ENCODE measurements at regions not wholly inside any gene's neighbourhood (a gene's known extent, or its start where the extent isn't known, plus 50 kb on each side); places are given as distances from the start of the nearest gene placed in this dataset.

DNA sequence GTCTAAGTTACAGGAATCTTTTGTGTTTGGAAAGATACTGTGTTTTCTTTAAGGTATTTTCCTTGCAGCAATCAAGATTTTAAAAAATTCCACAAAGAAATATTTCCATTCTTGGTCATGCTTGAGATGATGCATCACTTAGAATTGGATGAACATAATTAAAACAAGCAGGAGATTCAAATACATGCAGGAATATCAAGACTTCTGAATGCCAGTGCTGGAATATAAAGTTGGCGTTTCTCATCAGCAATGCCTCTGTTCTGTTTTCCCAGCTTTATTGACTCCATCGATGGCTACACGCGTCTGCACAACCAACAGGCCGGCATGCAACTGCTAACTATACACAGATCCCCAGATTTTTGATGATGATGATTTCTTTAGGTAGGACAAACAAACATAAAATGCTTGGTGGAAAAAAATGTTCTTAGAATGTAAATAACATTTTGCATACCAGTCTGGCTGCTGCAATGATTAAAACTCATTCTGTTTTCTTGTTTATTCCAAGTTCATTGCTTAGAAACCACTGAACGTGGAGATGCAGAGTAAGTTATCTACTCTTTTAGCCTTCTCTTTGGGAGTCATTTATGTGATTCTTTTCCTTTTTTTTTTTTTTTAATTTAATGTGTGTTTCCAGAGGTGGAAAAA is 91.3 kb upstream of the FAM171A1 start:
- DNase-seq (ENCODE audit: low spot score): no peak

DNA sequence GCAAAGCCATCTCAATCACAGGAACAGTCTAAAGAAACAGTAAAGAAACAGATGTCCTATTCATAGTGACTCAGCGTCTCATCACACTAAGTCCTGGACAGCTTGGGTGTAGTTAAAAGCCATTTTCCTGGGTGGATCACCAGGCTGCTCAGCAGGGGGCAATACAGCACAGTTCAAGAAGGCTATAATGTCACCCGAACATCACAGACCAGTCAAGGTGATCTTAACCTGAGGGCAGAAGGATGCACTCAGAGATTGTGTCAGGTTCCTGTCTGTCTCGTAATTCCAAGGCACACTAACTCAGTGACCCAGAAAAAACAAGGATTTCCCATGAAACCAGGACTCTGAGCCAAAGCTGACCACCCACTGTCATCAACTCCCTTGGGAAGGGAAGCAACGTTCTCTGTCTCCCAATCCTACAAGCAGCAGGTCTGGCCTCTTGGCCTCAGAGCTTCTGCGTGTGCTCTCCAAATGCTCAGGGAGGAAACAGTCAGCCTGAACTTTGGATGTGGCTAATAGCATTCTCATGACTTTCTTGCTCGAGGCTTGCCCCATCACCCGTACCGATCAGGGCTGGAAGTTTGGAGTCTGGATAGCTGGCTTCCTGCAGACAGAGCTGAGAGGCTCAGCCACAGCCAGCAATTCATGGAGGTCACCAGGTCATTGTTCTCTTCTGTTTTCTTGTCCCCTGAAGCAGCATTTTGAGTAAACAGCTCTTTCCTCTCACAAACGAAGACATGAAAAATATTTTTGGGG is 90.4 kb upstream of the FAM171A1 start:
- peak; percentile 30 for DNase-seq (ENCODE audit: low spot score)

DNA sequence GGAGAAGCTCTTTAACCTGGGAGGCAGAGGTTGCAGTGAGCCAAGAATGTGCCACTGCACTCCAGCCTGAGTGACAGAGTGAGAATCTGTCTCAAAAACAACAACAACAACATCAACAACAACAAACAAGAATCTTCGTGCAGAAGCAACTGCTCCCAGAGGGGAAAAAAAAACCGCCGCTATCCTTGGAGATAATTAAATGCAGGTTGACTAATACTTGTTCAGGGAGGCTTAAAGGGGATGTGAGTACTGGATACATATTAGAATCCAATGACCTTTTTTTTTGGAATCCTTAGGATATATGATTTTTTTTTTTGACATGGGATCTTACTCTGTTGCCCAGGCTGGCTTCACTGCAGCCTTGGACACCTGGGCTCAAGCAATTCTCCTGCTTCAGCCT is 89.6 kb upstream of the FAM171A1 start:
- no peak for DNase-seq (ENCODE audit: low spot score)

DNA sequence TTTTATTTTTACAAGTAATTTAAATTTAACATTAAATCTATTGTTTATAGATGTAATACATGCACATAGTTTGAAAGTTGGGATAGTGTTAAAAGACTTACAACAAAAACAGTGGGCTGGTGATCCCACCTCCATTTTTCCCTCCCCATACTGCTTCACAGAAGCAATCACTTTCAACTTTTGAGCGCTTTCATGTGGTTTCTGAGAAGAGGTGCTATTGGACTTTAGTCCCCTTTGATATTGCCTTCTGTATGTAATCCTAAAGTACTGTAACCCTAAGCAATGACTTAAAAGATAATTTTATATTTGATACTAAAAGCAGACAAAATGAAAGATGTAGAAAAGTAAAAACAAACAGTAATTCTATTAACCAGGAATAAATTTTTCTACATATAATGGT is 88.1 kb upstream of the FAM171A1 start:
- DNase-seq (ENCODE audit: low spot score): no peak

DNA sequence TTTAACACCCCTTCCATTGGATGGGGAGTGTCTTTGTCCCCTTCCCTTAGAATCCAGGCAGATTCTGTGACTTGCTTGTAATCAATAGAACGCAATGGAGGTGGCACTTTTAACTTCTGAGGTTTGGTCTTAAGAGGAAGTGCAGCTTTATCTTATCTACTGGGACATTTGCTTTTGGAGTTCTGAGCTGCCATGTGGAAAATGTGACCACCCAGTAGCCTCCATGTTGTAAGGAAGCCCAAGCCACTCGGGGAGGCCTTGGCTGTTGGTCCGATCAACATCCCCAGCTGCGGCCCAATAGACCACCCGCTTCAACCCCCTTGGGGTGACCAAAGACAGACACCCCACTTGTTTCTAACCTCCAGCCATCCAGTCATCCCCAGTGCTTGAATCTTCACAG is 86.3 kb upstream of the FAM171A1 start:
- DNase-seq (ENCODE audit: low spot score): no peak

DNA sequence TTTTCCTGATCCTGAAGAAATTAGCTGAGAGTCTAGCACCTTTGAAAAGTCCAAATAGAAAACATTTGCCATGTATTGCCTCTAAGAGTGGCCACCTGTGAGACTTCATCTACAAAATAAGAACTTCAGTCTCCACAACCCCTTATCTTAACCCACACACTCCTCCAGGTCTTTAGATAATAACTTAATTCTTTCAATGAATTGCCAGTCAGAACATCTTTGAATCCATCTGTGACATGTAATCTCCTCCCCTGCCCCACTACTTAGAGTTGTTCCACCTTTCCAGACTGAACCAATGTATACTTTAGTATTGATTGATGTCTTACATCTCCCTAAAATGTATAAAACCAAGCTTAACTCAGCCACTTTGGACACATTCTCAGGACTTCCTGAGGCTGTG is 84.4 kb upstream of the FAM171A1 start:
- DNase-seq (ENCODE audit: low spot score): peak; percentile 30

DNA sequence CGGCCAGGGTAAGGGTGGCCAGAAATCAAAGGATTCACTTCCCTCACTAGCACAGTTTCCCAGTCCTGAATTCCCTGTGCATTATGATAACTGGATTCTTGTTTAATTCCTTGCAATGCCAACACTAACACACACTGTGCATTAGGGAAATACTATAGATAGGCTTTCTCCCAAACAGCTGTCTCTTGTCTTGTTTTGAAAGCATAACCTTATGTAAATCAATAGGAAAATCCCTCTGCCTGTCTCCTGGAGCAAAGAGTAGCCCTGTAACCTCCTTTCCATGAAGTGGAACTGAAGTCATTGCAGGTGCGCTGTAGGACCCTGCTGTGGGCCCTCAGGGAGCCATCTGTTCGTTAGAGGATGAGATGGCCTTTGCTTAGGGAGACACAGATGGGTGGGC is 82.8 kb upstream of the FAM171A1 start:
- DNase-seq (ENCODE audit: low spot score): no peak

DNA sequence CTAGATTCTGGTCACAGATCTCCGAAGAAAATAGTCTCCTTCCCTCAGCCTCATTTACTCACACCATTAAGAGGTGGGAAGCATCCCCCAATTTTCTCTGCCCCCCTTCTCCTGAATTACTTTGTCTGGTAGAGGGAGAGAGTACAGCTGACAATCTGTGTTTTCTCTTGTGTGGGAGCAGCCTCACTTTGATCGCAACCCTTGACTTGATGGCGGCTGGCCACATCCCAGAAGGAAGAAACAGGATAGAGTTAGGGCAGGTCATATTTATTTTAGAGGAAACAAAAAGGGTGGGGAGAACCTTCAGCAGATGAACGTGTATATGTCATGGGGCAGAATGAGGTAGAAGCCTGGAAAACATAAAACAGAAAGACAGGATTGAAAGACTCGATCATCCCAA is 82.4 kb upstream of the FAM171A1 start:
- no peak for DNase-seq (ENCODE audit: low spot score)

DNA sequence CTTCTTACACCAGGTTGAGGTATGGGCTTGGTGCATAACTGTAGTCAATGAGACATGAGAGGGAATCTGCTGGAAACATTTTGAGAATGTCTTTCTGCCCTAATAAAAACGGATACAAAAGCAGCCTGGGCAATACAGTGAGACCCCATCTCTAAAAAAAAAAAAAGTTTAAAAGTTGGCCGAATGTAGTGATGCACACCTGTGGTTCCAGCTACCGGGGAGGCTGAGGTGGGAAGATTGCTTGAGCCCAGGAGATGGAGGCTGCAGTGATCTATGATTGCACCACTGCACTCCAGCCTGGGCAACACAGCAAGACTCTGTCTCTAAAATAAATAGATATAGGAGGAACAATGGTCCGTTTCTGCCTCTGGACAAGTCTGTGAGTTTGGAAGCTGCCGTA is 81.5 kb upstream of the FAM171A1 start:
- no peak for DNase-seq (ENCODE audit: low spot score)

DNA sequence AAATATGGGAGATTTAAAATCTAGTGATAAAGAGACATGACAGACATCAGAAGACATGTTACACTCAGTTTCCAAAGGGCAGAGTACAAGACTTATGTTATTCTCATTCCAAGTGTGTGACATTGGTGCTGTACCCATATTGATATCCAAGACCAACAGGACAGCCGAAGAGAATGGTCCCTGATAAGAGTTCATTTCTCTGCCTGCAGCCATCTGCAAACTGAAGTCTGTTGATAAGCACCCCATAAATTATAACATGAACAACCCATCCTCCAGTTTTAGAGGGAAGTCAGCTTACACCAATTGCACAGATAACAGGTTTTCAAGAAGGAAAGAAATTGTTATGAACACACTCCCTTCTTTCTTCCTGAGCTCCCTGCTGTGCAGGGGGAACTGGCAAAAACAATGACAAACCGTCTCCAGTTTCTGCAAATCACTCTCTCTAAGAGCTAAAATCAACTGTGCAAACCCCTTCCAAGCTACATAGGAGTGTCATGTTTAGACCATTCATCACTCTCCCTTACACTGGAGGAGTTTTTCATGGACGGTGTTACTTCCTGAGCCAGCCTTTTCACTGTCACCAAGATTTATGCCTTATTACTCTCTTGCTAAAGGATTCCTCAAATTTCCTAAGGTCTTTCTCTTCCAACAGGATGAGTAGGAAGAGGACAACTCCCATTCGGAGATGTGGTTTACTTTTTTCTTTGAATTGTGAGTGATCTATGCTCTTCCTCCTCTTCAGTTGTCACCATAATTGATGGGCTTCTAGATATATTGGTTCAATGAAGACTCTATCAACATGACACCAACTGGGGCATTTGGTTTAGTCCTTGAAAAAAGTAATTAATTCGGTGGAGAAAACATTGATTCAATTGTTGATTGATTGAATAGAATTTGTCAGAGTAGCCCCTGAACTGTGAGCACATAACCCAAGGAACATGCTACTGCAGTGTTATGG is 80.3 kb upstream of the FAM171A1 start:
- peak; percentile 84 for DNase-seq (ENCODE audit: low spot score)

DNA sequence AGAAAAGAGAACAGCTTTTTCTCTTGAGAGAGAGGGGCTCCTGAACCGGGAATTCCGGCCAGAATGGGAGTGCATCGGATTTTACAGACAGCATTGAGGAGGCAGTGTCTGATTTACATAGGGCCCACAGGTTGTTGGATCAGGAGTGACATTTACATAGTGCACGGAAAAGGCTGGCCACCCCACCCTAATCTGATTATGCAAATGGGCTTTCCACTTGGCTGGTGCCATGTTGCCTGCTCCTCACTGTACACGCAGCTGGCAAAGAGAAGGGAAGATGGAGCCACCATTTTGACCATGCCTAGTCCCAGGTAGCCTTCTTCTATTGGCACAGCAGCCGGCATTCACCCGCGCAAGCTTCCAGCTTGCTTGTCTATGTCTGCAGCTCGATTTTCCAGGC is 77.5 kb upstream of the FAM171A1 start:
- no peak for DNase-seq (ENCODE audit: low spot score)

DNA sequence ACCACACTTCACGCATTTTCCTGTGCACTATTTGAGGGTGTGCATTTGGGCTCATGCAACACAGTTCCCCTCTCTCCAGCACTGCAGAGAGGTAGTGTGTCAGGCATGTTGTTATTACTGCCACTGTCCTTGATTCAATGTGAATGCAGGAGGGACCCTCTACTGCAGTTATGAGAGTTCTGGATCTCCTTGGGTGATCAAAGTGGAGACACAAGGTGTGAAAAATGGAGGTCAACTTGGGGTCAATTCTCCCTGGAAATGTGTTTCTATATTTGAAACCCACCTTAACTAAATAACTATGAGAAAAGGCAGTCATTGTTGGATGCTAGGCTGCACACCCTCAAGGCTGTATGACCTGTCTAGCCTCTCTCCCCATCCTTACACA is 73.9 kb upstream of the FAM171A1 start:
- no peak for DNase-seq (ENCODE audit: low spot score)

DNA sequence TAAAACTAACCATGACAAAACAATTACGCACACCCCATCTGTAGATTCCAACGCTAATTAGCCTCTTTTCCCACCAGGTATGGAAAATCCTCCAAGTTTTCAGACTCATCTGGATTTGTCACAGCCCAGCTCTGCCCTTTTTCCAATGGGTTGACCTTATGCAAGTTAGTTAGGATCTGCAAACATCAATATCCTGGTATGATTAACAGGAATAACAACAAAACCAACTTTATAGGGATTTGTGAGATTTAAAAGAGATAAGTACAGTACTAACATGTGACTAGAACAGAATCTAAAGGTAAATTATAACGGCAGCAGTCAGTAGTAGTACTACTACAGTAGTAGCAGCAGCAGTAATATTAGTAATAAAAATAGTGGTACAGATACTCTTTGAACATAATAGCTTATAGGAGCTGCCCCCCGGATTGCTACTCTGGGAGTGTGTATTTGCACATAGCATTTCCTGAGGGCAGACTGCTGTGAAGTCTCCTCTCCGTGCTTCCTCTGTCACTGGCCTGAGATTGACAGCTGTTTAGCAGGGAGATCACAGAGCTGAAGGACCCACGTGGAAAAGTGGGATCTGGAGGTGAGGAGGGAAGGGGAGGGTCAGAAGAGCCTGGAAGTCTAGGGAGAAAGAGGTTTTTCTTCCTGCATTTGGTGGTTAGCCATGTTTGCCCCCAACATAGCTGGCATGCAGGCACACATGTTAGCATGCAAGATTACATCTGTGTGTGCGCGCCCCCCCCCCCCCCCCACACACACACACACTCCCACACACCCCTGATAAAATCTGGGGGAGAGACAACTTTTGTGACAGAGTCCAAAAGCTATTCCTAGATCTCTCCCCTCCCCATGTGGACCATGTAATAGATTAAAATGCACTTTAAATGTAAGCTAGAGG is 73.3 kb upstream of the FAM171A1 start:
- DNase-seq (ENCODE audit: low spot score): no peak

DNA sequence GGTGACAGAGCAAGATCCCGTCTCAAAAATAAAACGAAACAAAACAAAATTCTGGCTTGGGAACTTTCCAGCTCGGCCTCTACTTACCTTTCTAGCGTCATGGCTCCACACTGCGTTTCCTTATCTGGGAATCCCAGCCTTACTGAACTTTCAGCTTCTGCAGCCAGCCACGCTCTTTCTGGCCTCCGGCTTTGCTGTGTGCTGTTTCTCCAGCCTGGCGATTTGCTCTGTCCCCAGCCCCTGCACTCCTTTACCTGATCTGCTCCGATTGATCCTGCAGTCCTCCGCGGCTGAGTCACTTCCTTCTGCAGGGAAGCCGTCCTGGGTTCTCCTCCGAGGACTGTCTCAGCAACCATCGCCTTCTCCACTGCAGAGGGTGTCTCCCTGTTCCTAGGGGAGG is 71.0 kb upstream of the FAM171A1 start:
- no peak for DNase-seq (ENCODE audit: low spot score)

DNA sequence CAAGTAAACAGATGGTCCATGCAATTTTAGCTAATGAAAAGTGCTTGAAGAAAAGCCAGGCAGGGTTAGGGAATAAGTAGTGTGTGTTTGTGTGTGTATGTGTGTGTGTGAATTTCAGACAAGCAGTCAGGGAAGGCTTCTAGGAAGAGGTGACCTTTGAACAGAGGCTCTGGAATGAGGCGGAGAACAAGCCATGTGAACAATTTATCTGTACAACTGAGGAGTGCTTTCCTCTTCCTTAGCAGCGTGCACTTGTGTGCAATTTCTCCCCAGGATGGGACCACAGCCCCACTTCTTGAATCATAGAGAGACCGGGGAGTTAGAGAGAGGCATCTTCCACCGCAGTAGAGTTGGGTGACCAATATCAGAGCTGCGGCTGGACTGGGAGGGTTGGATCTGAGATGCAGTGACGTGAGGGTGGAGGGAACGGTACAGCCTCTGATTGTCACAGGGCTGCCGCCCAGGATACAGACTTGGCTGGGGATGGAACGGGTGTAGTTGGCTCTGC is 69.2 kb upstream of the FAM171A1 start:
- DNase-seq (ENCODE audit: low spot score): no peak

DNA sequence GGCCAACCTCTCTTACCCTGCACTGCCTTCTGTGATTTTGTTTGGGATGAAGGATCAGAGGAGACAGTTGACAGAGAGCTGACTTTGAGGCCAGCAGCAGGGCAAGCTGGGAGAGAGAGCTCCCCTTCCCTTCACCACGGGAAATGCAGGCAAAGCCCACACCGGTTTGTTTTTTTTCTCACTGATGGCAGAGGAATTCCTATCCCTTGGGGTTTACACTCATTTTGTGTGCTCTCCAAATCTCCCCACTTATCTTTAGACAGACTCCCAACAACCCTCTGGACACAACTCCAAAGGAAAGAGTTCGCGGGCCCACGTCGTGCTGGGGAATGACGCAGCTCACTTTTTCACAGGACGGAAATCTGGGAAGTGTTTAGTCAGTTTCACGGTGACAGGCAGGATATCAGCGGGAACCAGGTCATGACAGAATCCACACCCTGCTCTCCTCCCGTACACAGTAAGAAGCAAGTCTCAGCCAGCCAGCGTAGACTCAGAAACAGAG is 68.3 kb upstream of the FAM171A1 start:
- peak; percentile 42 for DNase-seq (ENCODE audit: low spot score)

DNA sequence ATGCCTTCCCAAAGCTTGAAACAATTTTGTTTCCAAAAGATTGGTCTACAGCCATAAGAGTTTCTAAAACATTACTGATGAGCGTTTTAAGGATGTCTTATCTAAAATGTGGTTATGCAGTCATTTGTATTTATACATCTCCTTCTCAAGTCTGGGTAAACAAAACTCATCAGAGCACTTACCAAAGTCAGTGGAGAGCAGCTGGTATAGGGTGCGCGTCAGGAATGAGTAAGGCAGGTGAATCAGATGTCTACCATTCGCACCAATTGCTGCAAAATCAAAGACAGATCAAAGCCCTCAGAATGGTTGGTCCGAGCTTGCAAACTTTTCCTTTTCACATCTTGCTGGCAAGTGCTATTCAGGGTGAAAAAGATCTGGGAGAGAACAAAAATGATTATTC is 65.6 kb upstream of the FAM171A1 start:
- no peak for DNase-seq (ENCODE audit: low spot score)

DNA sequence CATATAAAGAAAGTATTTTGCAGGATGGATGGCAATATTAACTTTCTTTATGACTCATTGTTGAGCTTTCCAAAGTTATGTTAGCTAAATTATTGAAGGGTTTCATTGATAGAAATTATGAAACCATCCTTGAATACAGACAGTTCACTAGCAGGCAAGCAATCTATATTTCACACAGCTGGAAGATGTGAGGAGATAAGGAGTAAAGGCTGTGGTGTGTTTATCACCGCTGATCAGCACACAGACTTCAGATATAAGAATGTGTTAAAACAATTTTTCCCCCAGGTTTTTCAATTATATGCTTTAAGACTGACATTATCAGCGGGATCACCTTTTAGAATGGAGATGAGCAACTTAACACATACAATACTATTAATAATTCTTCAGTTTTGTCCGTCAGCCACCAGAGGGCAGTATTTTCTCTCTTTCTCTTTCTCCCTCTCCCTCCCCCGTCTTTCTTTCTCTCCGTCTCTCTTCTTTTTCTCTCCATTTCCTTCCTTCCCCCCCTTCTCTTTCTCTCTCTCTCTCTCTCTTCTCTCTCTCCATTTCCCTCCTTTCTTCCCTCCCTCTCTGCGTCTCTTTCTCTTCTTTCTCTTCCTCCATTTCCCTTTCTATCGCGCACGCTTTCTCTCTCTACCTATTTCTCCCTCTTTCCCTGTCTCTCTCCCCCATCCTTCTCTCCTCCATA is 62.9 kb upstream of the FAM171A1 start:
- DNase-seq (ENCODE audit: low spot score): peak; percentile 83

DNA sequence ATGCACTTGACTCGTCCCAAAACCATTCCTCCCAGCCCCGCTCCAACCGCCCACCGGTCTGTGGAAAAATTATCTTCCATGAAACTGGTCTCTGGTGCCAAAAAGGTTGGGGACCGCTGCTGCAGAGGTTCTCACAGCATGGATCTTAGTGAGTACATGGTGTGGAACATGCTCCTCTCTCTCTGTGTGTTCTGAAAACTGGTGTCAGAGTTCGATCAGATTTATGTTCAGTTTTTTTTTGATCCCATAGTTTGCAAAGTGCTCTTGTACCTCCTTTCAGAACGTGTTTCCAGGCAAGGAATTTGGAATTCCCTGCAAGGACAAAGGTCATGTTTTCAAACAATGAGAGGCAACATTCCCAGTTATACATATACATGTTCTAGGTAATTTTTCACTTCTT is 61.2 kb upstream of the FAM171A1 start:
- no peak for DNase-seq (ENCODE audit: low spot score)

DNA sequence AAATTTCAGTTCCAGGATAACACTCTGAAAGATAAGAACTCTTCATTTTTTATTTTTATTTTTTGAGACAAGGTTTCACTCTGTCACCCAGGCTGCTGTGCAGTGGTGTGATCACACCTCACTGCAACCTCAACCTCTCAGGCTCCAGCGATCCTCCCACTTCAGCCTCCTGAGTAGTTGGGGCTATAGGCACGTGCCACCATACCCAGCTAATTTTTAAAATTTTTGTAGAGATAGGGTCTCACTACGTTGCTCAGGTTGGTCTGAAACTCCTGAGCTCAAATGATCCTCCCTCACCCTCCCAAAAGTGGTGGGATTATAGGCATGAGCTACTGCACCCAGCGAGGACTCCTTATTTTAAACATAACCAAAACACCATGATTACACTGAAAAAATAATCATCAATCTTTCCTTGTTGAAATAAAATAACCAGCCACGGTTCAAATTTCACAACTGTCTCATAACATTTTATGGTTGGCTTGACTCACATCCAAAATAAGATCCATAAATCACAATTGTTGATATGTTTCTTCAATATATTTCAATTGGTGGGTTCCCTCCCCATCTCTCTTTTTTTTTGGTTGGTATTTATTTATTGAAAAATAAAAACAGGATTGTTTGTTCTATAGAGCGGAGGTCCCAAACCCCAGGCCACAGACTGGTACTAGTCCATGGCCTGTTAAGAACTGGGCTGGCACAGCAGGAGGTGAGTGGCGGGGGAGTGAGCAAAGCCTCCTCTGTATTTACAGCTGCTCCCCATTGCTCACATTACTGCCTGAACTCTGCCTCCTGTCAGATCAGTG is 60.1 kb upstream of the FAM171A1 start:
- DNase-seq (ENCODE audit: low spot score): no peak

Data from hematopoietic multipotent progenitor cell treated with erythropoietin and hydrocortisone succinate and interleukin-3 and kit ligand, for 15 days (in vitro differentiated cells).